Hepatocyte (in vitro differentiated cells): ENCODE measurements at regions not wholly inside any gene's neighbourhood (a gene's known extent, or its start where the extent isn't known, plus 50 kb on each side); places are given as distances from the start of the nearest gene placed in this dataset.

ENCODE experiments used
- EZH2 ChIP-seq: fragments of 200-600 bp; sonication (generic); IDR thresholded peaks from 2 replicates; pipeline ENCODE4 v1.6.1; 2016; ENCODE audit warnings: antibody characterized with exemption, mild to moderate bottlenecking, borderline replicate concordance
- EZH2phosphoT487 ChIP-seq: fragments of 200-600 bp; sonication (generic); IDR thresholded peaks from one replicate; pipeline ENCODE4 v1.6.1; 2018; ENCODE audit warnings: antibody characterized with exemption, mild to moderate bottlenecking, low read depth, moderate library complexity; ENCODE audit not compliant: unreplicated experiment, severe bottlenecking
- TF ChIP-seq, protein P1 (sequence below): fragments of 200-600 bp; sonication (generic); IDR thresholded peaks from 2 replicates; pipeline ENCODE4 v1.5.1; 2016; ENCODE audit warnings: antibody characterized with exemption, mild to moderate bottlenecking; ENCODE audit not compliant: poor library complexity

DNA sequence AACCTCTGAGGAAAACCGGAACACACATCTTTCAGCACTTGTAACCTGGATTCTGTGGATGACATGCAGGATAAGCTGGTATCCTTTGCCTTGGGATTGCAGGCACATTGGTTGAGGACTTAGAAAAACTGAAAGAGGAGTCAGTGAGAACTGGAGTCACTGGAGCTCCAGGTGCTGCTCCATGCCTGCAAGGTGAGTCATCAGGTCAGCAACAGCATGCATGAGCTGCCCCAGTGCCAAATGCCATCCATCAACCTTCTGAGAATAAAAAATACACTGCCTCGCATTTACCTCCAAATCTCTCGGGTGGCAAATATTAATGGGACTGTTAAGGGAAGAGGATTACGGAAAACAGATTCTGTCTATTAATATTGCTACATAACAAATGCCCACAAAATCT lies 729.1 kb downstream of the NTRK3 start:
- TF ChIP-seq EZH2 = no peak
- TF ChIP-seq, protein P1, sequence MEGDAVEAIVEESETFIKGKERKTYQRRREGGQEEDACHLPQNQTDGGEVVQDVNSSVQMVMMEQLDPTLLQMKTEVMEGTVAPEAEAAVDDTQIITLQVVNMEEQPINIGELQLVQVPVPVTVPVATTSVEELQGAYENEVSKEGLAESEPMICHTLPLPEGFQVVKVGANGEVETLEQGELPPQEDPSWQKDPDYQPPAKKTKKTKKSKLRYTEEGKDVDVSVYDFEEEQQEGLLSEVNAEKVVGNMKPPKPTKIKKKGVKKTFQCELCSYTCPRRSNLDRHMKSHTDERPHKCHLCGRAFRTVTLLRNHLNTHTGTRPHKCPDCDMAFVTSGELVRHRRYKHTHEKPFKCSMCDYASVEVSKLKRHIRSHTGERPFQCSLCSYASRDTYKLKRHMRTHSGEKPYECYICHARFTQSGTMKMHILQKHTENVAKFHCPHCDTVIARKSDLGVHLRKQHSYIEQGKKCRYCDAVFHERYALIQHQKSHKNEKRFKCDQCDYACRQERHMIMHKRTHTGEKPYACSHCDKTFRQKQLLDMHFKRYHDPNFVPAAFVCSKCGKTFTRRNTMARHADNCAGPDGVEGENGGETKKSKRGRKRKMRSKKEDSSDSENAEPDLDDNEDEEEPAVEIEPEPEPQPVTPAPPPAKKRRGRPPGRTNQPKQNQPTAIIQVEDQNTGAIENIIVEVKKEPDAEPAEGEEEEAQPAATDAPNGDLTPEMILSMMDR = no peak
- no peak for TF ChIP-seq EZH2phosphoT487
